SK-N-SH (cell line): ENCODE measurements at regions not wholly inside any gene's neighbourhood (a gene's known extent, or its start where the extent isn't known, plus 50 kb on each side); places are given as distances from the start of the nearest gene placed in this dataset.

Source experiments
- CTCF ChIA-PET: fragments of 300-600, 350-600 bp; formaldehyde crosslinking; extraction: SDS; loops from one replicate; lab custom pipeline; 2021; lab: Yijun Ruan, JAX
- POLR2A ChIA-PET: fragments of 350-600 bp; sonication (Branson Sonifier 250); formaldehyde crosslinking; extraction: SDS; loops from one replicate; lab custom pipeline; 2020; ENCODE audit warnings: antibody characterized with exemption, inconsistent platforms; lab: Yijun Ruan, JAX
- DNase-seq: peaks from one replicate; pipeline ENCODE4 v3.0.0; 2012
- H2AFZ ChIP-seq: fragments of 200-600 bp; sonication (generic); 2 replicates; pipeline ENCODE4 v1.8.1; 2016; ENCODE audit warnings: antibody characterized with exemption, mild to moderate bottlenecking, low read depth
- H3F3A ChIP-seq: fragments of 200-600 bp; sonication (generic); replicated peaks from 2 replicates; pipeline ENCODE3; 2016; ENCODE audit warnings: antibody characterized with exemption, mild to moderate bottlenecking; ENCODE audit not compliant: insufficient read depth
- H3K27ac ChIP-seq, 2 experiments: fragments of 200-500 bp in 1 of 2; fragments of 200-600 bp in 1 of 2; sonication (Bioruptor generic) in 1 of 2; sonication (generic), shearing (Covaris generic) in 1 of 2; 2 replicates each; pipeline versions ENCODE4 v1.5.1 to v1.6.1; 2014 to 2016; ENCODE audit warnings: low read depth in 2 of 2, inconsistent platforms in 1 of 2, low read length in 1 of 2, mild to moderate bottlenecking in 1 of 2, mixed read lengths in 1 of 2
- H3K27me3 ChIP-seq: fragments of 200-600 bp; sonication (generic), shearing (Covaris generic); 2 replicates; pipeline ENCODE4 v1.6.1; 2016; ENCODE audit warnings: mixed run types; ENCODE audit not compliant: insufficient read depth
- H3K36me3 ChIP-seq, 2 experiments: fragments of 200-500 bp in 1 of 2; fragments of 200-600 bp in 1 of 2; sonication (Bioruptor generic) in 1 of 2; sonication (generic) in 1 of 2; replicated peaks in 1 of 2; 2 replicates each; pipeline versions ENCODE3 to v1.5.1; 2014 to 2016; ENCODE audit warnings: low read length in 1 of 2, mild to moderate bottlenecking in 1 of 2; ENCODE audit not compliant: insufficient read depth in 2 of 2, control insufficient read depth in 1 of 2
- H3K4me1 ChIP-seq, 2 experiments: fragments of 200-500 bp in 1 of 2; fragments of 200-600 bp in 1 of 2; sonication (Bioruptor generic) in 1 of 2; sonication (generic), shearing (Covaris generic) in 1 of 2; 2 replicates each; pipeline versions ENCODE4 v1.5.1 to v1.6.1; 2014 to 2016; ENCODE audit warnings: low read depth in 1 of 2, low read length in 1 of 2, mixed run types in 1 of 2; ENCODE audit not compliant: insufficient read depth in 2 of 2, control insufficient read depth in 1 of 2
- H3K4me2 ChIP-seq: fragments of 200-600 bp; sonication (generic), shearing (Covaris generic); 2 replicates; pipeline ENCODE4 v1.6.1; 2017; ENCODE audit warnings: mixed run types
- H3K4me3 ChIP-seq, 2 experiments: fragments of 200-500 bp in 1 of 2; fragments of 200-600 bp in 1 of 2; sonication (Bioruptor generic) in 1 of 2; sonication (generic), shearing (Covaris generic) in 1 of 2; 2 replicates each; pipeline versions ENCODE4 v1.5.1 to v1.8.1; 2014 to 2016; ENCODE audit warnings: low read depth in 2 of 2, inconsistent platforms in 1 of 2, low read length in 1 of 2, mild to moderate bottlenecking in 1 of 2, mixed read lengths in 1 of 2, moderate library complexity in 1 of 2
- H3K79me2 ChIP-seq: fragments of 200-600 bp; sonication (generic); 2 replicates; pipeline ENCODE4 v1.8.1; 2017; ENCODE audit warnings: mild to moderate bottlenecking; ENCODE audit not compliant: insufficient read depth
- H3K9ac ChIP-seq: fragments of 200-600 bp; sonication (generic); 2 replicates; pipeline ENCODE4 v1.6.1; 2017; ENCODE audit warnings: mixed run types
- H3K9me2 ChIP-seq: fragments of 200-600 bp; sonication (generic); 2 replicates; pipeline ENCODE4 v1.6.1; 2017; ENCODE audit warnings: mixed run types
- H3K9me3 ChIP-seq: fragments of 200-600 bp; sonication (generic); 2 replicates; pipeline ENCODE4 v1.6.1; 2017; ENCODE audit warnings: mixed run types, mild to moderate bottlenecking, moderate library complexity
- H4K20me1 ChIP-seq: fragments of 200-600 bp; sonication (generic); 2 replicates; pipeline ENCODE4 v1.6.1; 2017; ENCODE audit warnings: mild to moderate bottlenecking, mixed run types; ENCODE audit not compliant: insufficient read depth
- CTCF ChIP-seq: fragments of 200-600 bp; sonication (generic); IDR thresholded peaks from 2 replicates; pipeline ENCODE4 v1.6.1; 2017; ENCODE audit warnings: antibody characterized with exemption, mild to moderate bottlenecking, moderate library complexity
- ELF1 ChIP-seq: IDR thresholded peaks from 2 replicates; pipeline ENCODE4 v1.4.0; 2012
- EZH2phosphoT487 ChIP-seq: fragments of 200-600 bp; sonication (generic); IDR thresholded peaks from 2 replicates; pipeline ENCODE4 v1.6.1; 2017; ENCODE audit warnings: low read depth, mixed run types, mild to moderate bottlenecking, antibody characterized with exemption, moderate library complexity, borderline replicate concordance
- FOXJ3 ChIP-seq: sonication (generic); formaldehyde crosslinking; IDR thresholded peaks from 2 replicates; pipeline ENCODE4 v1.5.1; 2020; ENCODE audit warnings: mild to moderate bottlenecking, missing genetic modification reagents
- FOXM1 ChIP-seq: IDR thresholded peaks from 2 replicates; pipeline ENCODE4 v1.4.0; 2012; ENCODE audit warnings: low read depth, mild to moderate bottlenecking
- GABPA ChIP-seq: IDR thresholded peaks from 2 replicates; pipeline ENCODE4 v1.4.0; 2012; ENCODE audit warnings: low read depth, mild to moderate bottlenecking
- GATA2 ChIP-seq: sonication (generic); formaldehyde crosslinking; IDR thresholded peaks from 2 replicates; pipeline ENCODE4 v1.5.0; 2020; ENCODE audit warnings: mild to moderate bottlenecking, missing genetic modification reagents
- MAX ChIP-seq: IDR thresholded peaks from 2 replicates; pipeline ENCODE4 v1.4.0; 2012; ENCODE audit warnings: low read depth
- MXI1 ChIP-seq: IDR thresholded peaks from 2 replicates; pipeline ENCODE4 v1.6.1; 2012; ENCODE audit warnings: mild to moderate bottlenecking, low read depth, low read length, improper control_type of control experiment
- NFIC ChIP-seq: IDR thresholded peaks from 2 replicates; pipeline ENCODE4 v1.4.0; 2012; ENCODE audit warnings: borderline replicate concordance
- NRF1 ChIP-seq: IDR thresholded peaks from 2 replicates; pipeline ENCODE4 v1.6.1; 2012; ENCODE audit warnings: low read depth, mild to moderate bottlenecking, low read length
- POLR2AphosphoS5 ChIP-seq: IDR thresholded peaks from 2 replicates; pipeline ENCODE4 v1.6.1; 2012; ENCODE audit warnings: low read depth, low read length
- RAD21 ChIP-seq: IDR thresholded peaks from 2 replicates; pipeline ENCODE4 v1.6.1; 2012; ENCODE audit warnings: mild to moderate bottlenecking, low read length
- RXRA ChIP-seq: IDR thresholded peaks from 2 replicates; pipeline ENCODE4 v1.4.0; 2012; ENCODE audit warnings: low read depth, mild to moderate bottlenecking, borderline replicate concordance
- SIN3A ChIP-seq: IDR thresholded peaks from 2 replicates; pipeline ENCODE4 v1.6.1; 2012; ENCODE audit warnings: low read depth, mild to moderate bottlenecking, low read length, moderate library complexity, borderline replicate concordance
- TAF1 ChIP-seq: IDR thresholded peaks from 2 replicates; pipeline ENCODE4 v1.6.1; 2012; ENCODE audit warnings: low read depth, mild to moderate bottlenecking, low read length, moderate library complexity, borderline replicate concordance
- TCF12 ChIP-seq: IDR thresholded peaks from 2 replicates; pipeline ENCODE4 v1.4.0; 2012
- TEAD4 ChIP-seq: IDR thresholded peaks from 2 replicates; pipeline ENCODE4 v1.4.0; 2012; ENCODE audit warnings: mild to moderate bottlenecking, borderline replicate concordance; ENCODE audit not compliant: insufficient read depth
- YY1 ChIP-seq: IDR thresholded peaks from 2 replicates; pipeline ENCODE4 v1.4.0; 2012; ENCODE audit warnings: low read depth, mild to moderate bottlenecking
- ZBTB33 ChIP-seq: IDR thresholded peaks from 2 replicates; pipeline ENCODE4 v1.4.0; 2012; ENCODE audit warnings: low read depth, borderline replicate concordance
- whole genome bisulfite sequencing: methylation state at CpG from one replicate; pipeline ENCODE4 v1.1.6; 2017; ENCODE audit warnings: low lambda C conversion rate; 5-methylcytosine and 5-hydroxymethylcytosine counted together

- H3K79me2 ChIP-seq, result no peaks in the 10 kb centered on the region
- no peak overlapping the region for H2AFZ ChIP-seq
- CTCF ChIA-PET, result no interaction called here
- H3K27ac ChIP-seq, result no peak overlapping the region
- H3K9me3 ChIP-seq, result no peaks in the 10 kb centered on the region
- H3K9ac ChIP-seq, result no peak overlapping the region
- H3F3A ChIP-seq, result no peaks in the 10 kb centered on the region
- no peak for TF ChIP-seq MXI1
- TF ChIP-seq FOXJ3 (CRISPR knock-in tag), result no peak
- TF ChIP-seq ZBTB33, result no peak
- no peak for TF ChIP-seq CTCF
- TF ChIP-seq GABPA, result no peak
- TF ChIP-seq TEAD4, result no peak
- no peak for TF ChIP-seq SIN3A
- TF ChIP-seq POLR2AphosphoS5, result no peak
- POLR2A ChIA-PET, result interaction anchor here (0.7 kb wide), 1 partner anchor 11 kb away, joined by 3 read pairs; no protein-coding TSS in a partner anchor
- DNase-seq, result no peak
- H3K4me1 ChIP-seq, result peaks cover 0 to under 1% of the 10 kb centered on the region in 2 experiments; a peak in 1 of 4 replicates
- H3K4me3 ChIP-seq, result no peak overlapping the region
- H3K36me3 ChIP-seq, result no peaks in the 10 kb centered on the region
- no peaks in the 10 kb centered on the region for H3K9me2 ChIP-seq
- WGBS, result 79% methylated on average over 3 of the region's 3 CpGs
- H3K4me2 ChIP-seq, result no peak overlapping the region
- no peaks in the 10 kb centered on the region for H4K20me1 ChIP-seq
- H3K27me3 ChIP-seq, result no peaks in the 10 kb centered on the region
These were observed 332.8 kb downstream of the MN1 start for GRCh38 chr22:27468712-27469111.

GRCh38 chr22:27470169-27470772 lies 331.3 kb downstream of the MN1 start:
- ChIA-PET CTCF (no interaction called here), POLR2A (no interaction called here)
- H3K9me2 ChIP-seq, result no peaks in the 10 kb centered on the region
- peaks cover 0 to 14% of the 10 kb centered on the region in 2 experiments; a peak in 2 of 4 replicates for H3K4me1 ChIP-seq
- no peak for DNase-seq
- no peak overlapping the region for H2AFZ ChIP-seq
- no peaks in the 10 kb centered on the region for H3K36me3 ChIP-seq
- H3K27ac ChIP-seq, result no peak overlapping the region
- no peaks in the 10 kb centered on the region for H3F3A ChIP-seq
- H4K20me1 ChIP-seq, result no peaks in the 10 kb centered on the region
- H3K4me2 ChIP-seq, result no peak overlapping the region
- no peaks in the 10 kb centered on the region for H3K9me3 ChIP-seq
- H3K9ac ChIP-seq, result no peak overlapping the region
- 54% methylated on average over 2 of the region's 2 CpGs for WGBS
- H3K27me3 ChIP-seq, result no peaks in the 10 kb centered on the region
- no peaks in the 10 kb centered on the region for H3K79me2 ChIP-seq
- no peak overlapping the region for H3K4me3 ChIP-seq
- TF ChIP-seq CTCF, result no peak
- TF ChIP-seq FOXJ3 (CRISPR knock-in tag), result no peak
- no peak for TF ChIP-seq ZBTB33
- TF ChIP-seq NRF1, result no peak
- TF ChIP-seq TAF1, result no peak
- TF ChIP-seq EZH2phosphoT487, result no peak
- no peak for TF ChIP-seq GABPA
- no peak for TF ChIP-seq MAX
- no peak for TF ChIP-seq POLR2AphosphoS5
- no peak for TF ChIP-seq RAD21
- TF ChIP-seq GATA2, result no peak
- TF ChIP-seq ELF1, result no peak
- no peak for TF ChIP-seq YY1
- no peak for TF ChIP-seq NFIC
- TF ChIP-seq TCF12, result no peak
- no peak for TF ChIP-seq RXRA
- no peak for TF ChIP-seq FOXM1
